Left cardiac atrium (tissue), 4 donors: ENCODE measurements at regions not wholly inside any gene's neighbourhood (a gene's known extent, or its start where the extent isn't known, plus 50 kb on each side); places are given as distances from the start of the nearest gene placed in this dataset.

ENCODE experiments used
- ATAC-seq, 2 donors: fragments of 200-7000 bp; cut with Tn5 transposase; one replicate each; pipeline ENCODE4 v1.9.1; 2020; ENCODE audit warnings: mild to moderate bottlenecking in 2 of 2, moderate library complexity in 2 of 2
- DNase-seq: peaks from one replicate; pipeline ENCODE4 v3.0.0-alpha.2; 2020
- intact Hi-C, 2 donors: fragments of 100-400 bp; cut with DNase I; formaldehyde crosslinking; loops; one replicate each; pipeline versions ENCODE4 v1.14.1 to v1.15.1; 2022 to 2023
- donor health status: DM: no; HTN: yes; CAD: no.
- donor health status: DM: no; HTN: yes; CAD: no; lungs with severe emphysema.
- donor health status: DM: yes; HTN: yes; CAD: no.
- donor health status: Dilated cardiomyopathy.

- ATAC-seq (no peak), DNase-seq (no peak)
- intact Hi-C loops = no loop called here
Observed at GRCh38 chr16:7206469-7206868, 126.2 kb upstream of the RBFOX1 start.

- intact Hi-C loops = no loop called here
- ATAC-seq (no peak), DNase-seq (no peak)
Observed at GRCh38 chr16:7200320-7200719, 132.3 kb upstream of the RBFOX1 start.

DNA sequence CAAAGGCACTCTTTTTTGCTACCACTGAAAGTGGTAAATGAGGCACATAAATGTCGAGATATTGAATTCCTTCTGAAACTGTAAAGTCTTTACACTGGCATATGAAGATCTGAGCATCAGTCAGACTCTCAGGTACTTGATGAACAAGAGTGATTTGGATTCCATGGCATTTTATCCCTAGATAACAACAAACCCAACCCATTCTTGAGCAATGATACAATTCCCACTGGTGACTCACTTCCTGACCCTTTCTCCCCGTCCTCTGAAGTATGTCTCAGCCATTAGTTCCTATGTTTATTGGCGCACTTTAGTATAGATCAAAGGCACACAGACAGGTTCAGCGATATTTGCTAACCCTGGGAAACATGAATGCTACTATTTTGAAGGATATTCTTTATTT is 147.0 kb upstream of the RBFOX1 start:
- DNase-seq = no peak
- no peak for ATAC-seq
- intact Hi-C loops = no loop called here

- intact Hi-C loops = no loop called here
- ATAC-seq (no peak), DNase-seq (no peak)
Observed at GRCh38 chr16:7185165-7185564, 147.5 kb upstream of the RBFOX1 start.

- DNase-seq (no peak), ATAC-seq (no peak)
- intact Hi-C loops = no loop called here
Observed at GRCh38 chr16:7183768-7184167, 148.9 kb upstream of the RBFOX1 start.

GRCh38 chr16:7182510-7183109 is 150.0 kb upstream of the RBFOX1 start:
- intact Hi-C loops = no loop called here
- DNase-seq (no peak), ATAC-seq (no peak)

DNA sequence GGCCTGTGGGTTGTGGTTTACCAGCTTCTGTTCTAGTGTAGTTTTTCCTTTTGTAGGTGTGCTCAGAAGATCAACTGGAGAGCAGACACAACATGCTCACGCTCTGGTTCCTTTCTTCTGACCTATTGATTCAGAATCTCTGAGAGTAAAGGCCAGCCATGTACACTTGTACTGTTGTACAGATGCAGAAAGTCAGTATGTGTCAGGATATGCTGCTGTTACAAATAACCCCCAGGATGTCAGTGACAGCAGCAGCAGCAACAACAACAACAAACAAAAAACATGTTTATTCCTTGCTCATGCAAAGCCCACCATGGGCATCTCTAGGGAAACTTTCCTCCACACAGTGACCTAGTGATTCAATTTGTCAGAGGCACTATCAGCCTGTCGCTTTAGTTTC is 154.8 kb upstream of the RBFOX1 start:
- ATAC-seq (no peak), DNase-seq (no peak)
- intact Hi-C loops = no loop called here

- DNase-seq = no peak
- no peak for ATAC-seq
- intact Hi-C loops = no loop called here
Observed at GRCh38 chr16:7171151-7171550, 161.5 kb upstream of the RBFOX1 start.

GRCh38 chr16:7167626-7168025 is 165.0 kb upstream of the RBFOX1 start:
- no peak for DNase-seq
- intact Hi-C loops = no loop called here
- ATAC-seq = no peak

- ATAC-seq (no peak), DNase-seq (no peak)
- intact Hi-C loops = no loop called here
Observed at GRCh38 chr16:7161891-7162290, 170.8 kb upstream of the RBFOX1 start.

- DNase-seq = no peak
- ATAC-seq = no peak
- intact Hi-C loops = no loop called here
Observed at GRCh38 chr16:7160093-7160492, 172.6 kb upstream of the RBFOX1 start.

DNA sequence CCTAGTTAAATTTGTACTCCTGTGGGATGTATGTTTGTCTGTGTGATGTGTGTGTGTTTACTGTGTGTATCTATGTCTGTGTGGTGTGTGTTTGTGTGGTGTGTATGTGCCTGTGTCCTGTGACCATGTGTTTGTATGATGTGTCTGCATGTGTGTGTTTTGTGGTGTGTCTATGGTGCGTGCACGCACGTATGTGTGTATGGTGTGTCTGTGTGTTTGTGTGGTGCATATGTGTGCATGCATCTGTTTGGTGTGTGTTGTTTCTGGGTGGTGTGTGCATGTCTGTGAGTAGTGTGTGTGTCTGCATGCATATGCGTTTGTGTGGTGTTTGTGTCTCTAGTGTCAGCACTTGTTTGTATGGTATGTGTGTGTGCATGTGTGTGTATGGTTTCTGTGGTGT is 174.2 kb upstream of the RBFOX1 start:
- DNase-seq = no peak
- ATAC-seq = no peak
- intact Hi-C loops = no loop called here

DNA sequence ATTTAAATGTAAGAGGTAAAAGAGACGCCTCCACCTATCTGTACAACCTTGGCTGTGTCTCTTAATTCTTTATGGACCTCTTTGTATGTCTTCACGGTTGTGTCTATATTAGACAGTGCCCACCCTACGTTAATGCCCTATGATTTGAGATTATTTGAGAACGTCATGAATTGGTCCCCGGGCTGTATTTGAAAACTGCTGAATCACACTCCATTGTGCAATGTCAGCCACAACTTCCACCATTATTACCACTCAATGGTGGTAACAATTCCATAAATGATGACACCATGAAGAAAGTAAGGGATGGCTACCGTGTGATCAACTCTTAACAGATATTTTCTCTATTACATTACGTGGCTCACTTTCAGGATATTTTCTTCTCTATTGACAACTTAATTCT is 182.4 kb upstream of the RBFOX1 start:
- intact Hi-C loops = no loop called here
- ATAC-seq (no peak), DNase-seq (no peak)

- intact Hi-C loops = no loop called here
- DNase-seq = no peak
- ATAC-seq = no peak
Observed at GRCh38 chr16:7148606-7149005, 184.0 kb upstream of the RBFOX1 start.

DNA sequence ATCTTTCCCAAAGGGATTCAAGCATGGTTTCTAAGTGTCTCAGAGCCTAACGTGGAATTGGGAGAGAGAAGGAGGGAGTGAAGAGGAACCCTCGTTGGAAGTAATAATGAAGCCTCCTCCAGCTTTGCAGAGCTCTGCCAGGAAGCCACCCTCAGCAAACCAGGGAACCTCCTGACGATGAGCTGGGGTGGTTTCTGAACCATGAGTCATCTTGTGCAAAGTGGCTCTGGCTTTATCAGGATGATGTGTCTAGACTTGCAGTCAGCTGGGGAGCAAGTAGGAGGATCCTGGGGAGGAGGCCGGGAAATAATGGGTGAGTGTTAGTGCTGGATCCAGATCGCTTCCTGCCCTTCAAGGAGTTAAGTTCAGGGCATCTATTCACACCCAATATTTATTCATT is 191.7 kb upstream of the RBFOX1 start:
- ATAC-seq (no peak), DNase-seq (no peak)
- intact Hi-C loops = no loop called here

- DNase-seq (no peak), ATAC-seq (no peak)
- intact Hi-C loops = loop anchor here in 1 of 2 donors (10.0 kb wide), 1 partner anchor 63 kb away; no protein-coding TSS in a partner anchor
Observed at GRCh38 chr16:7137560-7138330, 194.9 kb upstream of the RBFOX1 start.

DNA sequence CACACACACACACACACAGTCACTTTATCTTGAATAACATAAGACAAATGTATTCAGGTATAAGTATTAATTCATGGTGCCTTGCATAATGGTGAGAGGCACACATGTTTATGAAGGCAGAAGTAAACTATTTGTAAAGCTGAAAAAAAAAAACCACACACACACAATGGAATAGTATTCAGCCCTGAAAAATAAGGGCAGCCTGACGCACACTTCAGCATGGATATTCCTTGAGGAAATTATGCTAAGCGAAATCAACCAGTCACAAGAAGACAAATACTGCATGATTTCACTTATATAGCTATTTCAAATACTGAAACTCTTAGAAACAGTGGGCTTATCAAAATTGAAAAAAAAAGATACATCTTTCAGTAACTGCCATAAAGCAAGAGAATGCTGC is 200.2 kb upstream of the RBFOX1 start:
- intact Hi-C loops = loop anchor here in 1 of 2 donors (10.0 kb wide), 1 partner anchor 58 kb away; no protein-coding TSS in a partner anchor
- DNase-seq (no peak), ATAC-seq (no peak)

- intact Hi-C loops = no loop called here
- ATAC-seq (no peak), DNase-seq (no peak)
Observed at GRCh38 chr16:7124701-7125100, 207.9 kb upstream of the RBFOX1 start.

DNA sequence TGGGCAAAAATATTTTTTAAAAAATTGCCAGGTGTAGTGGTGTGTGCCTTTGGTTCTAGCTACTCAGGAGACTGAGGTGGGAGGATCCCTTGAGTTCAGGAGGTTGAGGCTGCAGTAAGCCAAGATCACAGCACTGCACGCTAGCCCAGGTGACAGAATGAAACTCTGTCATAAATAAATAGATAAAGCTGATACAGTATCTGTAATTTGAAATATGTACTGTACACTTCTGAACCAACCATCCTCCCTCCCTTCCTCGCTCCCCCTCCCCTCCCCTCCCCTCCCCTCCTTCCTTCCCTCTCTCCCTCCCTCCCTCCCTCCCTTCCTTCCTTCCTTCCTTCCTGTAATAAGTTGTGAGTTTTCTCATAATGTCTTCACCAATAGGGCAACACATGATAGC is 208.4 kb upstream of the RBFOX1 start:
- intact Hi-C loops = no loop called here
- ATAC-seq = no peak
- DNase-seq = no peak

DNA sequence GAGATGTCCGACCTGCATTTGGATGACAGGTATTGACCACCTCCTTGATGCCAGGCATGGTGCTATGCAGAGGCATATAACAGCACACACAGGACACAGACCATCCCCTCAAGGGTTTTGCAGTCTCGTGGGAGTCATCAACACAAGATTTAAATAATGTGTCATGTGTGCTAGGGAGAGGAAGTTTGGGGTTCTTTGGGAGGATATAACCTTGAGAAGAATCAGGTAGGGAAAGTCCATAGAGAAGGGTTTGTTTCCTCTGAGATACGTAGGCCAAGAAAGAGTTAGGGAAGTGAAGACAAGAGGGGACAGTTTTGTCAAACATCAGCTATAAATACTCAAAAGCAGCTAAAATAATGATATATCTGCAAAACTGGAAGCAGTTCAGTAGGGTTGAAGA is 215.9 kb upstream of the RBFOX1 start:
- intact Hi-C loops = no loop called here
- DNase-seq (no peak), ATAC-seq (no peak)

- ATAC-seq = no peak
- intact Hi-C loops = no loop called here
- no peak for DNase-seq
Observed at GRCh38 chr16:7115898-7116297, 216.7 kb upstream of the RBFOX1 start.
